ENCODE measurements at regions not wholly inside any gene's neighbourhood (a gene's known extent, or its start where the extent isn't known, plus 50 kb on each side); places are given as distances from the start of the nearest gene placed in this dataset.

- peak overlapping the region in 3 of 4 donors; percentile 44 to 68 (median 58) for H3K27ac ChIP-seq
- no peak for ATAC-seq
- no peaks in the 10 kb centered on the region for H3K27me3 ChIP-seq
- H3K4me3 ChIP-seq = no peak overlapping the region
- H3K4me1 ChIP-seq = peaks cover 0 to 14% (median 9%) of the 10 kb centered on the region in 3 donors
- 18 to 44% methylated on average over 3 of the region's 3 CpGs for WGBS, 2 donors (ENCODE audit: low coverage in 1 of 2)
- TF ChIP-seq POLR2A (IDR thresholded peaks at IDR 0.05) (no peak), POLR2AphosphoS5 (IDR thresholded peaks at IDR 0.05) (no peak)
- TF ChIP-seq, protein P1, sequence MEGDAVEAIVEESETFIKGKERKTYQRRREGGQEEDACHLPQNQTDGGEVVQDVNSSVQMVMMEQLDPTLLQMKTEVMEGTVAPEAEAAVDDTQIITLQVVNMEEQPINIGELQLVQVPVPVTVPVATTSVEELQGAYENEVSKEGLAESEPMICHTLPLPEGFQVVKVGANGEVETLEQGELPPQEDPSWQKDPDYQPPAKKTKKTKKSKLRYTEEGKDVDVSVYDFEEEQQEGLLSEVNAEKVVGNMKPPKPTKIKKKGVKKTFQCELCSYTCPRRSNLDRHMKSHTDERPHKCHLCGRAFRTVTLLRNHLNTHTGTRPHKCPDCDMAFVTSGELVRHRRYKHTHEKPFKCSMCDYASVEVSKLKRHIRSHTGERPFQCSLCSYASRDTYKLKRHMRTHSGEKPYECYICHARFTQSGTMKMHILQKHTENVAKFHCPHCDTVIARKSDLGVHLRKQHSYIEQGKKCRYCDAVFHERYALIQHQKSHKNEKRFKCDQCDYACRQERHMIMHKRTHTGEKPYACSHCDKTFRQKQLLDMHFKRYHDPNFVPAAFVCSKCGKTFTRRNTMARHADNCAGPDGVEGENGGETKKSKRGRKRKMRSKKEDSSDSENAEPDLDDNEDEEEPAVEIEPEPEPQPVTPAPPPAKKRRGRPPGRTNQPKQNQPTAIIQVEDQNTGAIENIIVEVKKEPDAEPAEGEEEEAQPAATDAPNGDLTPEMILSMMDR (IDR thresholded peaks at IDR 0.05) = no peak
- H3K36me3 ChIP-seq = no peaks in the 10 kb centered on the region
- no peaks in the 10 kb centered on the region for H3K9me3 ChIP-seq
Observed at GRCh38 chr17:33623841-33624240, 330.7 kb upstream of the ASIC2 start.

DNA sequence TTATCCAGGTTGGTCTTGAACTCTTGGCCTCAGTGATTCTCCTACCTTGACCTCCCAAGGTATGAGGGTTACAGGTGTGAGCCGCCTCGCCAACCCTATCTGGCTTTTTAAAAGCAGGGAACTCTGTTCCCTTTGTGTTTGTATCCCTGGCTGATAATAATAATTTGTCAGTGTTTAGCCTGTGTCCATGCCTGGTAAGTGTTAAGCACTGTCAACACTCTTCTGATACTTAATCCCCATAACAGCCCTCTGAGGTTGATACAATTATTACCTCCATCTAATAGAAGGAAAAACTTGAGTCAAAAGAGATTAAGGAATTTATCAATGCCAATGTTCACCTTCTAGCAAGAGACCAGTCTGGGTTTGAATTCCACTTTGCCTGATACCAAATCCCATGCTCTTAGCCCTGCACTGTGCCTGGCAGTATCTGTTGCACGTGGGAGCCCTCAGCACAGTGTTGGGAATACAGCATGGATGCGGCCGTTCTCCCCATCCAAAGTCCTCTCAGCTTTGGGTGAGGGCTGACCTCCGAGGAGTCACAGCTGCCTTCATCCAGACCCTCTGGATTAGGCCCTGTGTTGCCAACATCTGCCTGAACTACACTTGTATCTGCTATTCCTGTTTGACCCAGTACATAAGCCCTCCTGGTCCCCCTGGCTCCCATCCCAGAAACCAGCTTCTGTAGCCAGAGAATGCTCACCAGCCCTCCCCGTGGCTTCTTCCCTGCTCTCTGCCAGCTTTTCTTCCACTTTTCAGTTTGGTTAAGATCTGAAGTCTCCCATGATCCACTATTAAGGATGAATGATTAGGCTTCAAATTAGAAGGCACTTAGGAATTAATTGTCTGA is 335.6 kb upstream of the ASIC2 start:
- 31 to 69% methylated on average over 3 to 5 of the region's 7 CpGs for WGBS, 2 donors (ENCODE audit: low coverage in 1 of 2)
- ATAC-seq = no peak
- no peaks in the 10 kb centered on the region for H3K36me3 ChIP-seq
- peaks cover 0 to 14% (median 0%) of the 10 kb centered on the region in 3 donors for H3K9me3 ChIP-seq
- no peak overlapping the region for H3K4me3 ChIP-seq
- H3K27me3 ChIP-seq = no peaks in the 10 kb centered on the region
- peak overlapping the region in 1 of 4 donors; percentile 60 for H3K27ac ChIP-seq
- peaks cover 0 to 18% (median 5%) of the 10 kb centered on the region in 3 donors for H3K4me1 ChIP-seq
- TF ChIP-seq, protein P1 (IDR thresholded peaks at IDR 0.05) = no peak
- TF ChIP-seq POLR2AphosphoS5 (IDR thresholded peaks at IDR 0.05) = no peak
- no peak for TF ChIP-seq EP300 (IDR thresholded peaks at IDR 0.05)
- TF ChIP-seq POLR2A (IDR thresholded peaks at IDR 0.05) = no peak

GRCh38 chr17:33633446-33633845 is 340.4 kb upstream of the ASIC2 start:
- no peaks in the 10 kb centered on the region for H3K27me3 ChIP-seq
- H3K27ac ChIP-seq = no peak overlapping the region
- peaks cover 0 to 20% (median 0%) of the 10 kb centered on the region in 3 donors for H3K4me1 ChIP-seq
- ATAC-seq = no peak
- 71 to 73% methylated on average over 2 to 3 of the region's 6 CpGs for WGBS, 2 donors (ENCODE audit: low coverage in 1 of 2)
- TF ChIP-seq, protein P1 (IDR thresholded peaks at IDR 0.05) = no peak
- no peak for TF ChIP-seq EP300 (IDR thresholded peaks at IDR 0.05)
- no peak for TF ChIP-seq POLR2A (IDR thresholded peaks at IDR 0.05)
- no peak for TF ChIP-seq POLR2AphosphoS5 (IDR thresholded peaks at IDR 0.05)
- no peaks in the 10 kb centered on the region for H3K36me3 ChIP-seq
- H3K4me3 ChIP-seq = no peak overlapping the region
- H3K9me3 ChIP-seq = peaks cover 0 to 14% (median 0%) of the 10 kb centered on the region in 3 donors

DNA sequence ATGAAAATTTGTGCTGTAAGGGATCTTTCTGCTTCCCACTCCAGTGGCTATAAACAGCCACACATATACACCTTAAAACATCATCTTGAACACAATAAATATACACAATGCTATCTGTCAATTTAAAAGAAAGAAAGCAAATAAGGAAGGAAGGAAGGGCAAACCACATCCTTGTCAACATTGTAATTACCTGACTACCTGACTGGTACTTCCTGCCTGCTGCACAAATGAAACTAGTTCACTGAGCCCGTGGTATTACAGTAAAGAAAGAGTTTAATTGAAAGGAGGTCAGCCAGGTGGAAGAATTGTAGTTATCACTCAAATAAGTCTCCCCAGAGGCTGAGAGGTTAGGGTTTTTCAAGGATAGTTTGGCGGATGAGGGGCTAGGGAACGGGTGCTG is 344.4 kb upstream of the ASIC2 start:
- TF ChIP-seq, protein P1 (IDR thresholded peaks at IDR 0.05) = no peak
- TF ChIP-seq POLR2A (IDR thresholded peaks at IDR 0.05) (no peak), EP300 (IDR thresholded peaks at IDR 0.05) (no peak), POLR2AphosphoS5 (IDR thresholded peaks at IDR 0.05) (no peak)
- Histone ChIP-seq H3K4me3 (no peak overlapping the region), H3K9me3 (no peaks in the 10 kb centered on the region), H3K27ac (no peak overlapping the region), H3K36me3 (no peaks in the 10 kb centered on the region), H3K4me1 (peaks cover 0 to 9% (median 0%) of the 10 kb centered on the region in 3 donors), H3K27me3 (no peaks in the 10 kb centered on the region)
- WGBS, 2 donors (ENCODE audit: low coverage in 1 of 2) = 64 to 76% methylated on average over 1 to 3 of the region's 3 CpGs
- no peak for ATAC-seq

All from gastroesophageal sphincter (tissue), 4 donors.